ENCODE measurements at regions not wholly inside any gene's neighbourhood (a gene's known extent, or its start where the extent isn't known, plus 50 kb on each side); places are given as distances from the start of the nearest gene placed in this dataset.

DNA sequence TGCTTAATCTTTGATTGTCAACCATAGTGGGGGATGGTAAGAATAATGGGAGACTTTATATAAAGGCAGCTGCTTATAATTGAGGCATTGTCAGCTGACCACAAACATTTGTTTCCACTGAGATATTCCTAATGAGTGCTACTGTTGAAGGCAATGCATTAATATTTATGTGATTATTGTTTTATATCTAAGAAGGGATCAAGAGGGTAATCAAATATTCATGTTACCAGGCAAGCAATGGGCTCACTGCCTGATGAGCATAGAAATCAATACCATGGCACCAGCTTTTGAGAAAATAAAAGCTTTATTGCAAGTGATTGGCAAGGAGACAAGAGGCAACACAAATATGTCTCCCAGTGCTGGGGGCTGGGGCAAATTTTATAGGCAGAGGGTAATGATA lies 706.7 kb upstream of the ADAMTS5 start:
- no peak for DNase-seq

DNA sequence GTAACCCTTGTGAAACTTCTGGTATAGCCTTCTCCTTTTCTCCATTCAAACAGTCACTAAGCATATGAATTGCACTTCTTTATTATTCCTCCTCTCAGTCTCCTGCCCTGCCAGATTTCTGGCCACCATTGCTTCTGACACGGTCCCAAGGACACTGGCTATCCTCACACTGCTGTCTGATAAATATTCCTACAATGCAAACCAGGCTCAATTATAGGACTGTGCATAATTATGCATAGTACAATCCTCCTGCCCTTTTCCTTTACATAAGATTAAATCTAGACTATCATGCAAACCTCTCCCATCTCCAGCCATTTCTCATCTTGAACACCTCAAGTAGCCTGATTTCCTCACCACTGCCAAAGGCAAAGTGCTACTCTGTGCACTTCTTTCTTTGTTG lies 704.3 kb upstream of the ADAMTS5 start:
- DNase-seq = no peak

DNA sequence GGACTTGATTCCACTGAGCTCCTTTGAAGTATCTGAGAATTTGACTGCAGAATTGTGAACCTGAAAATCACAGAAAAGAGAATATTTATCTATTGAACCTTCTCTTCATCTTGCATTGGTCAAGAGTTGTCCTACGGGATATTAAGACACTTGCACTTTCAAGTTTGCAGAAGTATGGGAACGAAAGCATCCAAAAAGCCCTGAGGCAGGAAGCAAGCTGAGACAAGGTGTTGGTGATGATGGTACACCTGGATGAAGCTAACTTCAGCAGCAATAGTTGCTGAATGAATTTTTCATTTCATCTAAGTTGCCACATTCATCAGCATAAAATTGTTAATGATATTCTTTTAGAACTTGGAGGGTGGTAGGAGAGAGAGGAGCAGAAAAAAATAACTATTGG lies 686.6 kb upstream of the ADAMTS5 start:
- no peak for DNase-seq

DNA sequence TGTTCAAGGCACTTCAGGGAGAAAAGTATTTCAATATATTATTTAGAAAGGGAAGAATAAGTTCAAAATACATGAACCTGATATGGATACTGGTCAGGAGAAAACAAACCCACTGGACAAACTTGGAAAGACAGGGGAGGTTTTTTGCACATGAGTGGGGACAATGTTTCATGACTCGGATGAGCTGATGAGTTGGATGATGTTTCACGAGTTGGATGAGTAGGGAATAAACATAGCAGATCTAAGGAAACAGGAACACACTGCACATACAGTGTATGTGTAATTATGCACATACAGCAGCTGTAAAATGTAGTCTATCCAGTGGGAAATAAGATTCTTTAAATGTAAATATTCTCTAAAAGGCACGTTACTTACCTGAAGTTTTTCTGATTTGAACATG lies 682.9 kb upstream of the ADAMTS5 start:
- no peak for DNase-seq

DNA sequence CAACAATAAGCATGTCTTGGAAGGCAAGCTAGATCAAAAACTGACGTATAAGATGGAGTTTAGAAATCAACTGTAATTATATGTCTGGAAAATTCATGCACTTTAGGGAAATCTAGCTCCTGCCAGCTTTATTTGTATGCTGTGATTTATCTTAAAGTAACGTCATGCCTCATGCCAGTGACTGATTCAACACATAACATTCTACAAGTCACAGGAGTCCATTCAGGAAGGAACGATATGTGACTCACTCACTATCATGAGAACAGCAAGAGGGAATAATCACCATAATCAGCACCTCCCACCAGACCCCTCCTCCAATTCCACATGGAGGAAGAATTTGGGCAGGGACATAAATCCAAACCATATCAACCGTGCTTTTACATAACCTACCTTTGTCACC lies 682.4 kb upstream of the ADAMTS5 start:
- DNase-seq = no peak

DNA sequence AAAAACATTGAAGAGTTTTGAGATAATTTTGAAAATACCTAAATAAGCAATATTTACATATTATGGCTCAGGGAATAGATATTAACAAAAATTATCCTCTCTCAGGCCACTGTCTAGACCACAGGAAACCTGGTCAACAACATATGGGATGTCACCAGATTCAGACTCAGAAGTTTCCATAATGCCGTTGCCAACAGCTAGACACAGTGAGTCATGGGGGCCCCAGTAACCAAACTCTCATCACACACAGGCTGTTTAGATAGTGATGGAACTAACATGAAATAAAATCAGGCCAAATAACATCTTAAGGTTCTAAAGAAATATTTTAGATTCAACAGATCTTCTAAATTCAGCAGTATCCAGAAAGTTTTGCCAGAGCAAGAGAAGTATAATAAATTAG lies 681.7 kb upstream of the ADAMTS5 start:
- no peak for DNase-seq

DNA sequence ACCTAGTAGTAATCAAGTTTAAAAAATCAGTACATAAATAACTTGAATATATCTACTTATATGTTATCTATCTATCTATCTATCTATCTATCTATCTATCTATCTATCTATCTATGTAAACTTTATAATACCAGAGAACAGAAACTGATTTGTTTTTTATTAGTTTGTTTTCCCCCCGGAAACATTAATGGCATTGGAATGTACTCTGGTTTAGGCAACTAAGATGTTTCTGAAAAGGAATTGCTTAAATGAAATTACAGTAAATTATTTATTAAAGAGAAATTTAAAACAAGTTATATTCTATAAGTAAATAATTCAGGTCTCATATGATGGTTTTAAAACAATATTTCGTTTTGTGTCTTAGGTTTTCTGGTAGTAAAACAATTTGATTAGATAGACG lies 681.0 kb upstream of the ADAMTS5 start:
- DNase-seq = no peak

DNA sequence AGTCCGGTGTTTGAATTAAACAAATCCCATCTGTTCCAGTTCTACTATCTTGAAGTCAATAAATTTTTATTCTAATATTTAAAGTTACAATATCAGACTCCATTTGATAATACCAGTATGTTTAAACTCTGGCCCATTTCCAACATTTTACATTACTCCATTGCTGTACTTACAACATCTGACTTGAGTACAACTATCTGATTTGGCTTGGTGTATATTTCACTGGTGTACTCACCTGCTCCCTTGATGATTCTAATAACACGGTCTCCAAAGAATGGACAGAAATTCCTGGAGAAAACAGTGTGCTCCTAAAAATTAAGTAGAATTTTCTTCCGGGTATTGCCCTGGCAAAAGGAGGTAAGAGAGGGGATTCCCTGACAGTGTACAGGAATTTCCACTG lies 680.5 kb upstream of the ADAMTS5 start:
- no peak for DNase-seq

DNA sequence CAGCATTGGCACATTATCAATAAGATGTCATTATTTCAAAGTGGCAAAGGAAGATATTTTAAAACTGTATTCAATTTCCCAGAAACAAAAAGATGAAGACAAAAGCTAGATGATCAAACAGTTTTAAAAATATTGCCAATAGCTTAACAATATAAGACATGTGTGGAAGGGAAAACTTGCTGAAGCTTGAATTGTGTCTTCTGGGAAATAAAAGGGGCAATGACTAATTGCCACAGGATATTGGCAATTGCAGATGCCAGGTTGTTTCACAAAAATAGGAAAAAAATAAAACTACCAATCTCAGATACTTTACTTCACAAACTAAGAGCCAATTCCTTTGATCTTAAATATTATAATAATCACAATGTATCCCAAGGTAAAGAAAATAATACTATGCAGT lies 679.8 kb upstream of the ADAMTS5 start:
- DNase-seq = no peak

DNA sequence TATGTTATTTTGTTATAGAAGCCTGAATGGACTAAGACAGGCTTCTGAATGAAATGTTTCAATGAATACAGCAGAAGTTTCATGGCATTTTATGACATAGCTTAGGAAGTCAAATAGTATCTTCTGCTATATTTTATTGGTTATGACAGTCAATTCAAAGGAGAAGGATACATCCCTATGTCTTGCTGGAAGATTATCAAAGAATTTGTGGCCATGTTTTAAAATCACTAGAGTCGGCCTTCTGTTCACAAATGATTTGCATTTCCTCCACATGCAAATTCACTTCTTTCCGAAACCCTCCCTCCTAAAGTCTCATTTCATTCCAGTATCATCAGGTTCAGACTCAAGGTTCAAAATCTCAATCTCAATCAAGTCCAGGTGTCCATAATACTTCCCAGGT lies 679.2 kb upstream of the ADAMTS5 start:
- DNase-seq = no peak

DNA sequence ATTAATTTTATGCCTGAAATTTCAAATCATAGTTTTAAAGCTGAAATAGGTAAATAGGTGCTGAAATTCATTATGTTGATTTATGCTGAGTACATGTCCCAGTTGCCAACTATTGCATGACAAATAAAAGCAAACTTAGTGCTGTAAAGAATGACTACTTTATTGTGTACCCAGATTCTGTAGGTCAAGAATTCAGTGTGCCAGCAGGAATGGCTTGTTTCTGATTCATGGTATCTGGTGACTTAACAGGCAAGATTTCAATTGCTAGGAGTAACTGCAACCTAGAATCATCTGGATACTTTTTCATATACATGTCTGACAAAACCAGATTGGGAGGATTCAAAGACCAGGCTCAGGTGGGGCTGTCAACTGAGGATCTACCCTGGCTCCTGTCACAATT lies 678.4 kb upstream of the ADAMTS5 start:
- no peak for DNase-seq

DNA sequence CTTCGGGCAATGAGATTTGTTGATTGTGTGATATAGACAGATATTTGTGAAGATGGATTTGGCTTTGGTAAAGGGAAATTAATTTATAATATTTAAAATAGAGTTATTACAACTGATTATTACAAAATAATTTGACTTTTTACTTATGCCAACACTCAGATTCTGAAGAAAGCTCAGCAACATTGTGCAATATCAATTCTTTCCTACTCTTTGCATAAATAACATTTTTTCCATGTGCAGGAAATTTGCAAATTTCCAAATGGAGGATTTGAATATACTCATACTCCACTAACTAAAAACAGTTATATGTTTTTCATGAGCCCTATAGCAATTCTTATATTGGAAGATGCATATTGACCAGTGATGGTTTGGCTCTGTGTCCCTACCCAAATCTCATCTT lies 676.4 kb upstream of the ADAMTS5 start:
- DNase-seq = no peak

DNA sequence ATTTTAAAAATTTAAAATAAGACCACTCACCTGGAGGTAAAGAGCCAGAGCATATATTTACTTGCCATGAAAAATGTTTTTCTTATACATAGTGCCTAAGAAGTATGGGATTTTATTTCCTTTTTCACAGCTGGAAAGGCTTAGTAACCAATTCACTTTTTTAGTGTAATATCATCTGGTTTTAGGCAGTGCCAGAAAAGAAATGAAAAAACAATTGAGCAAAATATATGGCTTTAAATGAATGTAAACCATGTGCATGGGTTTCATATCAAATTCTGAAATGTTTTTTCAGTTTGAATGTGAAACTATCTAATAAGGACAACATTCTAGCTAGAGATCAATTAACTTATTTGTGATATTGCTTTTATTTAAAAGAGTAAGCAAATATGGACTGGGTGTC lies 672.4 kb upstream of the ADAMTS5 start:
- DNase-seq = no peak

DNA sequence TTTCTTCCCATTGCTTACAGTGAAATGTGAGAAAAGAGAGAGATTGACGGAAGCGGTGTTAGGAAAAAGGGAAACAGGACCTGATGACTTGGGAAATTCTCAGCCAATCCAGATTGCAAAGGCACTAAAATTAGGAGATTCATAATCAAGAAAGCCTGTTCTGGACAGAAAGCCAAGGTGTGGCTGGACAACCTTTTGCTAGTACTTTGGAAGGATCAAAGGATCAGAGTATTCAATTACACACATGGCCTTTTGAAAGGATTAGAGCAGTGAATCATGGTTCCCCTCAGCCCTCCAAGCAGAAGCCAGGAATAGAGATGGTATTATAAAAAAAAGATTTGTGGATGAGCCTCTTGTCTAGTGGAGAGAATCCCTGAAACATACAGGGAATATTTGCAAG lies 669.8 kb upstream of the ADAMTS5 start:
- no peak for DNase-seq

DNA sequence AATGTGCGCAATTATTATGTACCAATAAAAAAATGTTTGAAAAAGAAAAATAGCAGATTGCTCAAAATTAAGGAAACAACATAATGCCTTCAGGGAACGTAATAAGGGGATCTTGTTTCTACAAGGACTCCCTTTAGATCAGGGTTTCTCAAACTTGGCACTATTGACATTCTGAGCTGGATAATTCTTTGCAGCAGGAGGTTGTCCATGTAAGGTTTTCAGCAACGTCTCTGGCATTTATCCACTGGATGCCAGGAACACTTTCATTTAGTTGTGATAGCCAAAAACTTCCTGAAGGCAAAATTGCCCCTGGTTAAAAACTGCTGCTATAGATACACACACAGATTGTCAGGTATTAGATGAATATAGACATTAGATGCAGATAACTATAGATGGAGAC lies 666.7 kb upstream of the ADAMTS5 start:
- no peak for DNase-seq

DNA sequence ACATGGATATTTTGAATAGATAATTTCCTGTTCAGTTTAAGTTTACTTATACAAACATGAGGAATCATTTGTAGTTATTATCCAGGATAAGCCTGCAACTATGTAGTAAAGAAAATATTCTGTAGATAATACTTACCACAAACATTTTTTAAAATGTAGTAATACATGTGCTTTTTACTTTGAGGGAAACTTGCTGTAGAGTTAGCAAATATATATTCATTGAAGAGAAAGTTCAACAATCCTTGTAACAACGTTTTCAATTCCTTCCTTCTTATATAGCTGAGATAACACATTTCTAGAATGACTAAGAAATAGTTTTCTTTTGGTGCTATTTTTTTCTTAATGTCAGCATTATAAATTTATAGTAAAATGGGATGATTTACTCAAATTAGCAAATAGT lies 664.6 kb upstream of the ADAMTS5 start:
- DNase-seq = no peak

DNA sequence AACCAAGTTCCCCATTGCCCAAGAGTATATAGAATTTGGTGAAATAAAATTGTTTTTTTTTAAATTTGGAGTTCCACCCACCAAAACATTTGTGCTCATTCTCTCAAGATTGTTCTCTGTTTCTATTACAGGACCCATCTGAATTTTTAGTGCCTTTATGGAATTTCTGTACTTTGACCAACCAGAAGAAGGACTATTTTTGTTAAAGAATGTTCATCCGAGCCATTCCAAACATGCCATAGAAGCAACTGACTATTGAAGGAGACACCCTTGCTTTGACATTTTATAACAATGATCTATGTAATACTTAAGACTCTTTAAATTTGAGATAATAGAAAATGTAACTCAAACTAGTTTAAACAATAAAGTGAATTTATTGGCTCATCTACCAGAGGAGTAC lies 655.7 kb upstream of the ADAMTS5 start:
- DNase-seq = no peak

DNA sequence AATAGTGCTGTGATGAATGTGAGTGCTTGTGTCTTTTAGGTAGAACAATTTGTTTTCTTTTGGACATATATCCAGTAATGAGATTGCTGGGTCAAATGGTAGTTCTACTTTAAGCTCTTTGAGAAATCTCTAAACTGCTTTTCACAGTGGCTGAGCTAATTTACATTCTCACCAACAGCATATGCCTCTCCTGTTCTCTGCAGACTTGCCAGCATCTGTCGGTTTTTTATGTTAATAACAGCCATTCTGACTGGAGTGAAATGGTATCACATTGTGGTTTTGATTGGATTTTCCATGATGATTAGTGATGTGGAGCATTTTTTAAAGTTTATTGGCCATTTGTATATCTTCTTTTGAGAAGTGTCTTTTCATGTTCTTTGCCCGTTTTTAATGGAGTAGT lies 647.3 kb upstream of the ADAMTS5 start:
- no peak for DNase-seq

DNA sequence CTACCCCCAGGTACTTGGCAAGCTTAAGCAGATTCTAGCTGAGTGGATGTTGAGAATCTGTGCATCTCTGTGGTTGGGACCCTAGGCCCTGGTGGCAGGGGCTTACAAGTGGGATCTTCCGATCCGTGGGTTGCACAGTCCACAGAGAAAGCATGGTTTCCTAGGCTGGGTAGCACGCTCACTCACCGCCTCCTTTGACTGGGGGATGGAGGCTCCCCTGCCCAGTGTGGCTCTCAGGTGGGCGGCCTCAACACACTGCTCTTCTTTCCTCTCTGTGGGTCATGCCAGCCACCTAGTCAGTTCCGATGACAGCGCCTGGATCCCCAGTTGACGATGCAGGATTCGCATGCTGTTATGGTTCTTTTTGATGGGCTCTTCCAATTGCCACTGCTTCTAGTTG lies 639.5 kb upstream of the ADAMTS5 start:
- DNase-seq = no peak

DNA sequence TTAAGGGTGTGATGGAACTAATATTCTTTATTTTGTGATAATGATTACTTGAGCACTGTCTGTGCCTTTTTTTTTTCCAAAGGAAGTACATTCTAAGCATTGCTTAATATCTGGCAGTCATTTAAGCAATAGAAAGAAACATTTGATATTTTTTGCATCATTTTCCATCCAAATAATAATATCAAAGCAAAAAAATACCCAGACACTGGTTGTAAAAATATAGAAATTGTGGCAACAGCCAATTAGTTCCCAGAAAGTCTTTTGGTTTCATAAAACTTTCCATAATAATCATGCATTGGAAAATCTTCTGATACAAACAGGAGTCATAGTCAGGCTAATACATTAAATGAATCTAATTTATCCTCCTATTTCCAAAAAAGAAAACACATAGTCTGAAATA lies 629.3 kb upstream of the ADAMTS5 start:
- no peak for DNase-seq

DNA sequence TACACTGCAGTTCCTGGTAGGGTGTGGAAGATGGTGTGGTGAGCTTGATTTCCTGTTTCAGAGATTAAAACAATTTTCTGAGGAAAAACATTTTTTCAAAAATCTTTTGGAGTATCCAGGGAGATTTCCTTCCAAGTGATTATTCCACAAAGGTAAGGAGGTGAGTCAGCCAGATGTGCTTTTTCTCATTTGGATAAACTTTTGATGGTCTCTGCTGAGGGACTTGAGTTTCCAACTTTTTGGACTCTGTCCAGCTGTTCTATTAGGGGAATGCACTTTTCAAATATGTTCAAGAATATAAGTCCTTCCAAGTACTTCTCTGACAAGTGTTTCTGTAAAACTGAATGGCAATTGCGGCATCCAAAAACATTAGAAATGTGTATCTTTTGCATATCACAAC lies 628.8 kb upstream of the ADAMTS5 start:
- no peak for DNase-seq

DNA sequence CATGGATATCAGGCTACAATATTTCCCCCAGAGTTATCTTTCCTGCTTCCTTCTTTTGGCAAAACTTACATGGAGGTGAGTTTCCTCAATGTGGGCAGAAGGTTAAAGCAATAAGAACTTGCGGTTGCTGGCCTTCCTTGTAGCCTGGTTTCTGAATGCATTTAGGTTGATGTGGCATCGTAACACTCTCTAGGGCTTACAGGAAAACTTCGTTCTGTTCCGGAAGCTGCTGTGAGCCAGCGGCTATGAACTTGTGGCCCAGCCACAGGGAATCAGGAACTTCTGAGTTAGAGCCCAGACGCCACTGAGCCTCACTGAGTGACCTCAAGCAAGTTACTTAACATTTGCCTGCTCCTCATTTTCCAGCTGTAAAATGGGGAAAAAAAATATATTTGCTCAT lies 623.4 kb upstream of the ADAMTS5 start:
- DNase-seq = no peak

DNA sequence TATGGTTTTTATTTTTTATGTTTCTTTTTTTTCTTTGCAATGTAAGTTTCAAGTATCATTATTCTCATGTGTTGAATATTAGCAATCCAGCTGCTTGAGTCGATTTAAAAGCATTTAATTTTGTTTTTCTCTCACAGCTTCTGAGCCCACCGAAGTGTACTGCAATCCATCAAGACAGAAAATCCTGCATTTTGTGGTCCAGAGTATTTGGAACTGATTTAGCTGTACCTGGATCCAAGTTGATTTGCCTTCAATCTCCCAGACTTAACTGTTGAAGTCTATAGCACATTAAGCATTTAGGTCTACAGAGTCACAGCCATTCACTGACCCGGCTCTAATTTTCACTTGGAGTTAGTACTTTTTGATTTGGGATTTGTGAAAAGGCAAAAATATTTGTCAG lies 622.9 kb upstream of the ADAMTS5 start:
- no peak for DNase-seq

DNA sequence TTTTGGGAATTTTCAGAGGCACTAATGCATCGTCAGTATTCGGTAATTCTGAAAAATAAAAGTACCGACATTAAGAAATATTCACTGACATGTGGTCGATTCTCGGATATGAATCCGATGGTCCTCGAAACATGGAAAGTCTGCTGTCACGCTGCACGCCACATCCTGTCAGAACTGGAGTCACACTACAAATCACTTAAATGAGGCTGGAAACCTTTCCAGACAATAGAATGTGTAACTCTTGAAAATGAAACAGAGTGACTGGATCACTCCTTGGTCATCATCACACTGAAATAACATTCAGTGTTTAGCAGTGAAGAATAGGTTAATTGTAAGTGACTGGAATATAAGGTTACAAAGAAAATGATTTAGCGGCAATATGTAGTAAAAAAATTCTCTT lies 620.1 kb upstream of the ADAMTS5 start:
- DNase-seq = no peak

DNA sequence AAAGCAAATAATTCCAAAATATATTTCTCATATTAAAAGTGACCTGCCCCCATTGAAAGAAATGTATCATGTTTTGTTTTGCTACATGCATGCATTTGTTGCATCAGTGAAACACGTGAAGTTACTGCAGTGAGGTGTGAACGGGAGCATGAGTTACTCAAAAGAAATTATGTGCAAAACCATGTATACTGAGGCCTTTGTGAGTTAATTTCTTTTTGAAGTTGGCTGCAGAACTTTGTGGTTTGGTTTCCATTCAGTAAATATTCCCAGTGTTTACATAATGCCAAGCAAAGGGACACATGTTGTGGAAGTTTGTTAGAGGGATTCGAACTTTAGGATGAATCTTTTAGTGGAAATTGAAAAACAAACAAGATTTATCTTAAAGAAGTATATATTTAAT lies 619.4 kb upstream of the ADAMTS5 start:
- DNase-seq = no peak

DNA sequence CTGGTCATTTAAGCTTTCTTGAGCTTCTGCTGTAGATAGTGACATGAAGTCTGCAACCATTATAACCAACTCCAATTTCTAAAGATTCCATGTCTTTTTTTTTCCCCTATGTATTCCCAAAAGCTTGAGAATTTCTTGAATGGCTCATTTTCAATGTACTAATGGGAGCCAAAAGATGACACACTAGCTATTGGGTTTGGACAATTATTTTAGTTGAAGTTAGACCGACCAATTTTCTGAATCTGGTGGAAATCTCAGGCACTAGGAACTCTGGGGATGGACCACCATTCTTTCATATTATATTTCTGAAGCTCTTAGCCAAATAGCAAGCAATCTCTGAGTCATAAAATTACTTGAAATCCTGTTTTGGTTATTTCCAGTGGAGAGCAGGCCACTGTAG lies 617.4 kb upstream of the ADAMTS5 start:
- DNase-seq = no peak

Data from GF-D8 (cell line).